SW480 (cell line): ENCODE measurements at regions not wholly inside any gene's neighbourhood (a gene's known extent, or its start where the extent isn't known, plus 50 kb on each side); places are given as distances from the start of the nearest gene placed in this dataset.

ENCODE experiments used
- DNase-seq: peaks from one replicate; pipeline ENCODE4 v3.0.0-alpha.2; 2016; ENCODE audit warnings: low spot score

DNA sequence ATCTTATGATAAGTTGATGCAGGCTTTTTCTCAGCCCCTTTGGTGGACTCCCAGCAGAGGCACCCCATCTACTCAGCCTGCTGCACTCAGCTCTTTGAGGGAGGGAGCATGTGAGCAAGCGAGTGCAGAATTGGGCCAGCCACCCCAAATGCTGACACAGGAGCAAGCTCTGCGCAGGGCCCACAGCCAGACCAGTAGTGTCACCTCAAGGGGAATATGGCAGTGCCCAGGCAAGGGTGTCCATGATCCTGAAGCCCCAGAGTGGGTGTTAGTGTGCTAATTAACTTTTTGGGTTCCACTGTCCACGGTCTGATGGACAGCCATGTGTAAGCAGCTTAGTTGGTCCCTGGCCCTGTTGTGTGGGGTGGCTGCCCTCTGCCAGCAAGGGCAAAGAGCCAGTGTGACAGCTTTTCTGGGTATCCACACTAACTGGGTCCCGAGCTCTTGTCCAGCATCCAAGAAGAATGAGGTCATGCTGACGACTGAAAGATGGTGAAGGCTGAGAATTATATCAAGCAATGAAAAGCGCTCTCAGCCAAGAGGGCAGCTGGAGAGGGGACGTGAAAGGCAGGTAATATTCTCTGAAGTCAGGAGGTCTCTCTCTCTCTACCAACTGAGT, 898.3 kb upstream of the PCDH9 start:
- DNase-seq = no peak

- no peak for DNase-seq
Measured at GRCh38 chr13:68125087-68125480, 894.9 kb upstream of the PCDH9 start.

- no peak for DNase-seq
Measured at GRCh38 chr13:68124437-68125086, 894.4 kb upstream of the PCDH9 start.

DNA sequence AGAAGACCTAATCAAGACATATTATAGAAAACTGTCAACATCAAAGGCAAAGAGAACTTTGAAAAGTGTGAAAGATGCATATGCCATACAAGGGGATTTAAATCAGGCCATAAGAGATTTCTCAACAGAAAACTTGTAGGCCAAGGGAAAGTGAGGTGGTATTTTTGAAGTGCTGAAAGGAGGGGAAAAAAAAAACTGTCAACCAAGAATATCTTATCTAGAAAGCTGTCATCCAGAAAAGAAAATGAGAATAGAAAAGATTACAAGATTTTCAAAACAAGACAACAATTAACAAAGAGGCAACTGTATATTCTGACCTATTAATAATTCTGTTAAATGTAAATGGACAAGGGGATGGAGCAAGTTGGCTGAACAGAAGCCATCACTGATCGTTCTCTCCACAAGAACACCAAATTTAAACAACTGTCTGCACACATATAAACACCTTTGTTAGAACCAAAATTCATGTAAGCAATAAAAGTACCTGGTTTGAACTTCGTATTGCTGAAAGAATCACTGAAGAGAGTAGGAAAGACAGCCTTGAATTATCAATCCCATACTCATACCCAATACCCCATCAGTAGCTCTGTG, 880.1 kb upstream of the PCDH9 start:
- no peak for DNase-seq

DNA sequence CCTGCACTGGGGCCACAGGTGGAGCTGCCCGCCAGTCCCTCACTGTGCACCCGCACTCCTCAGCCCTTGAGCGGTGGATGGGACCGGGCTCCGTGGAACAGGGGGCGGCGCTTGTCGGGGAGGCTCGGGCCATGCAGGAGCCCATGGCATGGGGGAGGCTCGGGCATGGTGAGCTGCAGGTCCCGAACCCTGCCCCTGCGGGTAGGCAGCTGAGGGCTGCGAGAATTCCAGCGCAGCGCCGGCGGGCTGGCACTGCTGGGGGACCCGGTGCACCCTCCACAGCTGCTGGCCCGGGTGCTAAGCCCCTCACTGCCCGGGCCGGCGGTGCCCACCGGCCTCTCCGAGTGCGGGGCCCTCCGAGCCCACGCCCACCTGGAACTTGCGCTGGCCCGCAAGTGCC, 877.5 kb upstream of the PCDH9 start:
- DNase-seq = no peak

DNA sequence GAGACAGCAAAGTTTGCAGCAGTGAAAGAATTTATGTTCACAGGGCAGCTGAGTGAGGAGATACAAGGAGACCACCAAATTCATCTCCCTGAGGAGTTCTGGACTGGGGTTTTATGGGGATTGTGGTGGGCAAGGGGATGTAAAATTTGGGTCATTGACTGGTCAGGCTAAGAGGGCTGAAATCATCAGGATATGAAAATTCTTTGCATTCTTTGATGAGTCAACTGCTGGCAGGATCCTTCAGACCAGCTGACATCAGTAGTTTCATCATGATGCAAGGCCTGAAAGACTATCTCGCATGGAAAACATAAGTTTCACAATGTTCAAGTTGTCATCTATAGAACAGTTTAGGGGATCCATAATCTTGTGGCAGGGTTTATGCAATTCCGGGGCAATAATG, 869.5 kb upstream of the PCDH9 start:
- no peak for DNase-seq

- no peak for DNase-seq
Measured at GRCh38 chr13:68081061-68081460, 850.9 kb upstream of the PCDH9 start.

- no peak for DNase-seq
Measured at GRCh38 chr13:68078874-68079273, 848.7 kb upstream of the PCDH9 start.

- DNase-seq = no peak
Measured at GRCh38 chr13:68078469-68078868, 848.3 kb upstream of the PCDH9 start.

DNA sequence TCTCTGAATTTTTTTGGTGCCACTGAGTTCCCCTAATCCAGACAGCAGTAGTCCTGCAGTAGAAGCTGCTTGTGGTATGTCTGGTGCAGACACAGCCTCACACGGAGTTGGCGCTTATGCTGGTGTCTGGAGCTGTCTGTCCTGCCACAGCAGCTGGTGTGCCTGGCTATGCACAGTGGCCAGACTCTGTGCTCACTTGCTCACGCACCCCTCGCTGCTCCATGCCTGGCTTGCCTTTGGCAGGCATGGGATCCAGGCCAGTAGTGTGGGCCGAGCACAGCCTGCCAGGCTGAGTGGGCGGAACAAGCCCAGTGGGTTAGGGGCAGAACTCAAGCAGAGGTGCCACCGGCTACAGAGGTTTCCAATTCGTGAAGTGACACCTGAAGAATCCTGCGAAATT, 845.9 kb upstream of the PCDH9 start:
- DNase-seq = no peak

DNA sequence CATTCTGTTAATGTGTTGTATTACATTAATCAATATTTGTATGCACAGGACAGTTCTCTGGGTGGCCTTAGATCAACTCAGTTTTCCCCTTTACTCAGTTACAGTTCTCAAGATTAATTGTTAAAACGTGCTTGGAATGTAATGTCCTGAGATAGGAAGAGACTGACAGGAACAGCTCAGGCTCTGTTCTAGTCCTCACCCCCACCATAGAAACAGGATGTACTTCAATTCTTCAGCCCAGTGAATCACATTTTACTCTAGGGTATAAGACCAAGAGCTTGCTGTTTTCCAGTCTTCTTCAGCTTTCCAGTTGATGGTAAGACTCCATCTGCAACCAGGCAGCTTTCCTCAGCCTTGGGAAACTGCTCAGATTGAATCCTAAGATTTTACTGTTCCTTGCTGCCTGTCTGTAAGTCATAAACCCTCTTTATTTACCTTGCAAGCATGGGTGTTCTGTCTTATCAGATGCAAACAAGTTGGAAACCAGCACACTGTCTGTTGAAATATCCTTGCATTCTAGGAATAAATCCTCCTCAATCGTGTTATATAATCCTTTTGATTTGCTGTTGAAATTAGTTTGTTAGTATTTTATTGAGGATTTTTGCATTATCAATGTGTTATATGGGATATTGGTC, 836.9 kb upstream of the PCDH9 start:
- DNase-seq = no peak

DNA sequence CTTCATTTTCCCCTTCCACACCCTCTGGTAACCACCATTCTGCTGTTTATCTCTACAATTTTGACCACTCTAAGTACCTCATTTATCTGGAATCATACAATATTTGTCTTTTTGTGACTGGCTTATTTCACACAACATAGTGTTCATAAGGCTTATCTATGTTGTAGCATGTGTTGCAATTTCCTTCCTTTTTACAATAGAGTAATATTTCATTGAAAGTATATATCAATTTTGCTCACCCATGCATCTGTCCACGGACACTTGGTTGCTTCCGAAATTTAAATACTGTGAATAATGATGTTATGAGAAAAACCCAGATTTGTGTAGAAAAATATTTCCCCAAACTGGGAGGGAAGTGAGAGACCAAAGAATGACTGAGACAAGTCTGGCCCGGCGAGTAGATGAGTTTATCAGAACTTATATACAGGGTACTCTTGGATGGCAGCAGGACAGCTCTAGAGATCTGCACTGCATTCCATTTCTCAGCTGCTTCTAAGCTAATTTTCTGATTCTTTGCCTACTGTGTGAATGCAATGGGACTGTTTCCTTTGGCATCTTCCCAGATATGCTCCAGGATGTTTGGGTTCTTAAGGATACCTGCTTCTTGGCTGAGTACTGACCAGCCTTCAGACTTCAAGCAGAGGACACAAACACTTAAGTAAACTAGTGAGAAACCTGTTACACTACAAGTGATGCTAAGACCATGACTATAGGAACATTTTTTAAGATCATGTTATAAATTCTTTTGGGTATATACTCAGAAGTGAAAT, 834.0 kb upstream of the PCDH9 start:
- no peak for DNase-seq

DNA sequence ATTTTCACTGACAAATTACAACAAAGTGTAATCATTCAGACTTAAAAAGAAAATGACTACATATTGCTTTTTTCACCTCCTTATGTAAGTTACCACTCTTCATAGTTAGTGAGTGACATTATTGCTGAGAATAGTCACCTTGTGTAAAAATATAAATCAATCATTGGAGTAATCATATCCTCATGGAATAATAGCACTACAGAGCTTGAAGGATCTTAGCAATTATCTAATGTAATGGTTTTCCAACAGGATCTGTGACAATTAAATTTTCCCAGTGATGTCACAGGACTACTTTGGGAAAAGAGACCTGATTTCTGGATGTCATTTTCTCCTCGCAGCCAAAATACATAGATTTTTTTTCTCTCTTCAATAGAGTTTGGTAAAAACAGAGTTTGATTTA, 833.0 kb upstream of the PCDH9 start:
- no peak for DNase-seq

DNA sequence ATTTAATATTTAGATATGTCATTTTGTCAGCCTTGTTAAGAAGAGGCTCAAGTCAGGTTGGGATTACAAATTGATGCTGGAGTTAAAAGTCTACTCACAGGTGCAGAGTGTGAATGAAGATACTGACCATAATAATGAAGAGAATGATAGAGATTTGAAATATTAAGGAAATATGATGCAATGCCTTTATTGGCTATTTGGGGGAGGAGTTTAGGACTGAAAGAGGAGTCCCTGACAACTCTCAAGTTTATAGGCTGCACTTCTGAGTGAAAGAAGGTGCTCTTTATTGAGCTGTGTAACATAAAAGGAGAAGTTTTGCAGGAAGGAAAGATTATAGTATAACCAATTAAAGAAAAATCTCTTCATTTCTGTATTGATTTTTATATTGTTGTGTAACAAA, 827.7 kb upstream of the PCDH9 start:
- DNase-seq = no peak

DNA sequence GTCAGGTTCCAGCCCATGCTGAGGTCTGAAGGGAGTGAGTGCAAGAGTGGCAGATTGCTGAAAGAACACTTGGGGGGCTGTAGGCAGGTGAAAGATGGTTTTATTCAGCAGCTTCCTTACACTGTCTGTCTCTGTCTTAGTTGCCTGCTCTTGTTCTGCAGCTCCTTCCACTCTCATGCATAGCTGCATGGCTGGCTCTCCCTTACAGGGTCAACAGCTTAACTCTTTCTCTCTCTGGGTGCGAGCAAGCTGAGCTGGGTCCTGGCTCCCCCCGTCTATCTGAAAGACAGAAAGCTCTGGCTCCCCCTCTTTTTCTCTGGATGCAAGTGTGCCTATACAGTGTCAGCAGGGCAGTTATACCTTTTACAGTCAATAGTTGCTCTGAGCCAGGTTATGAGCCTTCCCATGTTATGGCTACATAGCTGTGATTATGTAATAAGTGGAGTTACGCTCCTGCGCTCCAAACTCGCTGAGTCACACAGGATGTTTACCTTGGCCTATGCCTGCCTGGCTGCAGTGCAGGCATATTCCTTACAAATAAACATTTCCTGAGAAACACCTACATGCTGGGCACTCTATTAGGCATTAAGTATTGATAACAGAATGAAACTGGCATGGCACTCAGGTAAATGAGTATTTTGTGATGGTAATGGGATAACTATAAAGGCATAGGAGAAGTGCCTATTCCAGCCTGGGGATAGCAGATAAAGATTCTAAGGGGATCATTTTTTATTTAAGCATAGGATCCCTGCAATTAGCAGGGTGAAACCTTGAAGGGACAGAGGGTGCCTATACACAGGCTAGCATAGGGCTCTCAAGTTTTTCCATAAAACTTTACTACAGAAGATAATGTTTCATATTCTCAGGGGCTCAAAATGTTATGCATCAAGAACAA, 826.9 kb upstream of the PCDH9 start:
- no peak for DNase-seq

- DNase-seq = no peak
Measured at GRCh38 chr13:68051910-68052309, 821.8 kb upstream of the PCDH9 start.

GRCh38 chr13:68050761-68051160, 820.6 kb upstream of the PCDH9 start:
- DNase-seq = no peak

DNA sequence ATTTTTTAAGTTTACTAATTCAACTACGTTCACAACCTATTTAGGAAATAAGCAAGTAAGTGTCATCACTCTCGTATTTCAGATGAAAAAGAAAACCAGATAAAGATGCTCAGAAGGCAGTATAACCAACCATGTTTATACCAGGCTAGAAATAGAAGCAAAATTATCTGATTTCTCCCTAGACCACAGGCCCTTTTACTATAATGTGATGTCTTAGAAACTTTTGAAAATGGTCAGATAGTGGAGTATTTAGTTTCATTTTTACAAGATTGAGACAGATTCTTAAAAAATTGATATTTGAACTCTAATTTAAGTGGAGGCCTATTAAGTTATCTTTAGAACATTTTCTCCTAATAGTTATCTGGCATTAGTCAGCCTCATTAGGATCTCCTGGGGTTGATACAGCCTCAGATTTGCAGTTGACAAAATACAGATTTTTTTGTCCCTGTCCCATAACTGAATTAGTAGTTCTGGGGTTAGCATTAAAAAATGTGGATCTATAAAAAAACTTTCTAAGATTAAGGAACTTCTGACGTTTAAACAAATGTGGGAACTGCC, 818.7 kb upstream of the PCDH9 start:
- no peak for DNase-seq

DNA sequence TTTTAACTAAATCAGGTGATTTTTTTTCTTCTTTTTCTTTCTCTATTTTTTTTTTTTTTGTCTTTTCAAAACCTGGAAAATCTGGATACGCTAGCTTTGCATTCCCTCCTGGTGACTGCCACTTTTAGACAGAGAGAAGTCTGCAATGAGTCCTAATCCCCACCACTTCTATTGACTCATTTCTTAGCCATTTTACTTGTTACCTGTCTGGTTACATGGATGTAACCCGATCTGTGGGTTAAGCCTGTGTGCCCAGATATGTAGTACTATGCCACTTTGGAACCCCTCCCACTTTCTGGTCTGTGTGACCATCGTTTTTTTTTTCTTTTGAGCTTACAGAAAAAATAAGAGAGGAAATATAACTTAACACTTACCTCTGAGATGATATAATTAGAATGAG, 817.8 kb upstream of the PCDH9 start:
- no peak for DNase-seq

- no peak for DNase-seq
Measured at GRCh38 chr13:68046903-68047302, 816.8 kb upstream of the PCDH9 start.

- no peak for DNase-seq
Measured at GRCh38 chr13:68030152-68030809, 800.1 kb upstream of the PCDH9 start.
